HG03520 (cell line): ENCODE measurements at regions not wholly inside any gene's neighbourhood (a gene's known extent, or its start where the extent isn't known, plus 50 kb on each side); places are given as distances from the start of the nearest gene placed in this dataset.
A peak's percentile ranks its signal among the peaks of the same experiment; 100 is the strongest.
"Not testable (repeated sequence)": the region's sequence is repeated elsewhere in the genome, so short reads cannot be mapped to it uniquely, and the experiment has no call there.

Experiments
- ATAC-seq: cut with Tn5 transposase; IDR thresholded peaks from one replicate; pipeline ENCODE4 v1.9.1; 2021; ENCODE audit warnings: mild to moderate bottlenecking, moderate library complexity; ENCODE audit not compliant: unreplicated experiment

DNA sequence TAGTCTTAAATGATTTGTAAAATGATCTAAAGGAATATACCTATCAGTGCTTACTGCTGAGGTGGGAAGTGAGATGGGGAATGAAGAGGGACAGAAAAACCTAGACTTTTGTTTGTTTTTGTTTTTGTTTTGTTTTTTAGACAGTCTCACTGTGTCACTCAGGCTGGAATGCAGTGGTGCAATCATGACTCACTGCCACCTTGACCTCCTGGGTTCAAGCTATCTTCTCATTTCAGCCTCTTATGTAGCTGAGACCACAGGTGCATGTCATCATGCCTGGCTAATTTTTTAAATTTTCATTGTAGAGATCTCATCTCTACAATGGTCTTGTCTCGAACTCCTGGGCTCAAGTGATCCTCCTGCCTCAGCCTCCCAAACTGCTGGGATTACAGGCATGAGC is 116.4 kb upstream of the SEM1 start:
- ATAC-seq: no peak

DNA sequence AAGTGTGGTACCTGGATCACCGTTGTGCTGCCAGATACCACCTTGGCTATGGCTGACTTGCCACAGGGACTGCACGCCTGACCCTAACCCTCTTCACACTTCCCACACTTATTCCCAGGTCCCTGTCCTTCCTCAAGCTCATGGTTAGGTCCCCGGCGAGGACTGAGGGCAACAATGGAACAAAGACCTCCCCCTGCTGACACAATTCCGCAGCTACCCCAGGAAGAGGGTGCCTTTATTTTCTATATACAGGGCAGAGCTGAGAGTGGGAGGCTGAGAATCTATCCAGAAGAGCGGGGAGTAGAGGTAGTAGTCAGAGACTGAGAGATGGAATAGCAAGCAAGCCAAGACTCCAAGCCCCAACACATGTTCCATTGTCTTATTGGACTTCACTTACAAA is 118.1 kb upstream of the SEM1 start:
- ATAC-seq: no peak

DNA sequence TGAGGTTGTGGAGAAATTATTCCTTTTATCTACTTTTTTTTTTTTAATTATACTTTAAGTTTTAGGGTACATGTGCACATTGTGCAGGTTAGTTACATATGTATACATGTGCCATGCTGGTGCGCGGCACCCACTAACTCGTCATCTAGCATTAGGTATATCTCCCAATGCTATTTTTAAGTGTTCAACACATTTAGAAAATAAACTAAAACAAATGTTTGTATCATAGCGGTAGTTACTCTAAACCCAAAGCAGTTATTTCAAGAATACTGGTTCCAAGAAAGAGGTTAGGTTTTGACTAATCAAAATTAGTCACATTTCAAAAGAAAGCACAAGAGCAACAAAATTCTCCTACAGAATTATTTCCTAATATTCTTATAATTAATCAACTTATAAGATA is 119.5 kb upstream of the SEM1 start:
- not testable (repeated sequence) for ATAC-seq

DNA sequence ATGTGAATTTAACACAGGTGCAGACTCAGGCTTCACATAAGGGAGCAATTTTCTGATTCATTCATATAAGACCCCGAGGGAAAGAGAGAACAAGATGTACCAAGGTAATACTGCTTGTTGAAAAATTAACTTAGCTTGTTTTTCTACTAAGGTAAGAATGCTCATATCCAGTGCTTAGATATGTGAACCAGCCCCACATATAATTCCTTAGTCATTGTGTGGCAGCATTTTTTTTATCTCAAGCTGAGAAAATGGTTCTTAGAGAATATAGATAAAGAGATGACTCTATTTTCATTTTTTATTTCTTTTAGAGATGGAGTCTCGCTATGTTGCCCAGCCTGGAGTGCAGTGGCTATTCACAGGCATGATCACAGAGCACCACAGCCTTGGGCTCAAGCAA is 121.8 kb upstream of the SEM1 start:
- no peak for ATAC-seq

DNA sequence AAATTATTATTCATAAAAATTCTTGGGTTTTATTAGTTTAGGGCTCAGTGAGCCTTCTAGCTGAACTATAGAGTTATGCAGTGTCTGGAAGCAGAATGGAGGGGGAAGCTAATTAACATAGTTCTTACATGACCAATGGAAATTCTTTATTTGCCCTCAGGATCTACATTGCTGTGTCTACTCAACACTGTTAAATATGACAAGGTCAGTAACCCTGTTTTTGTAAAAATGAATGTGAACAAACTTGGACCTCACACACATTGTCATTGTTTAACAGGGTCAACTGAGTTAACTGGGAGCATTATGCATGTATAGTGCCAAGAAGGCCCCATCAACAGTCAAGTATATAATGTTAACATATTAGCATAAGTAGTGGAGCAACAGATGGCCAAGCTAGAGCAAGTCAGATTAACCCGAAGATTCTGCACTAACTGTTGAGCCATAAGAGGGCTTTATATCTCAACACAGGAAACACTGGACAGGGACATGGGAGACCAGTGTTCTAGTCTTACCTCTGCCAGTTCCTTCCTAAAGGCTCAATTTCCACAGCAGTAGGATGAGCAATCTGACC is 122.5 kb upstream of the SEM1 start:
- no peak for ATAC-seq

DNA sequence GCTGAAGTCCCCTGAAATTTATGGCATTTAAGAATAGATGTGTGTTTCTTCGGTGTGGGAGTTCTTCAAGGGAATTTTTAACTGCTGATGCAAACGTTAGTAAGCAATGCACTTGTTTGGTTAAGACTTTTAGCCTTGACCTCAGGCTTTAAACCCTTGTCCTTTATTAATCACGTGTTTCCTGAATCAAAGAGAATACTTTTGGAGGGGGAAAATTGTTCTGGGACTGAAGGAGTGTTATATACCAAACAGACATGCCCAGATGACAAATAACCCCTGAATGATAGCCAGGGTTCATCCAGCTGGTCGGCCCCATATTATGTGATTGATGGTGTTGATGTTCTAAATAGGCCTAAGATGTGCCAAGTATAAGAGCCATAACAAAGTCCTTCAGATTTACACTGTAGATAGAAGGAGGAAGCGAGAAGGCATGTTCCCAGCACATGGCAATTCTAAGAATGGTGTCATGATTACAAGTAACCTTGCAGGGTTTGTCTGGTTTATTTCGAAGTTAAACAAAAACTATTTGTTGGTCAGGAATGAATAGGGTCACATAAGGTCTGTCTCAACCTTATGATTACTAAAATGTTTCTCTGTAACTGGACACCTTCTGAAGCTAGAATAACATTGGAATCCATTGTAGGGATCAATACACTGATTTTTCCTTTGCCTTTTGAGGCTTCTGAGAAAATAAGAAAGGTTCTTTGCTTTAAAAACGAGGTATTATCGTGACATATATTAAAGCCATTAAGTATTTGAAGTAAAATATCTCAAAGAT is 124.2 kb upstream of the SEM1 start:
- no peak for ATAC-seq

DNA sequence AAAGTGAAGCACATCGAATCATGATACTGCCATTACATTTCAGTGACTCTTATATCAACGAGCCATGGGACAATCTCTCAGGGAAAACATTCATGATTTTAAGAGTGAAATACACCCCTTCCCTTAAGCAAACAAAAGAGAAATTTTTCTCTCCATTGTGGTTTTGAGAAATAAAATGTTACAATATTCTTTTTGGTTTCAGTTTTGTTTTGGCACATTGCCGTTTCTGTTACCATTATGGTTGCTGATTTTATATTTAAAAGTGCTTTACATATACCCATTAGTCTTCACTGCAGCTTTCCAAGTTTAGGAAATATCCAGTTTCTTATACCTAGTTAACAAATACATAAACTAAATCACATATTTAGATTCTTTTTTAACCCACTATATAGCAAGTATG is 126.8 kb upstream of the SEM1 start:
- ATAC-seq: no peak

DNA sequence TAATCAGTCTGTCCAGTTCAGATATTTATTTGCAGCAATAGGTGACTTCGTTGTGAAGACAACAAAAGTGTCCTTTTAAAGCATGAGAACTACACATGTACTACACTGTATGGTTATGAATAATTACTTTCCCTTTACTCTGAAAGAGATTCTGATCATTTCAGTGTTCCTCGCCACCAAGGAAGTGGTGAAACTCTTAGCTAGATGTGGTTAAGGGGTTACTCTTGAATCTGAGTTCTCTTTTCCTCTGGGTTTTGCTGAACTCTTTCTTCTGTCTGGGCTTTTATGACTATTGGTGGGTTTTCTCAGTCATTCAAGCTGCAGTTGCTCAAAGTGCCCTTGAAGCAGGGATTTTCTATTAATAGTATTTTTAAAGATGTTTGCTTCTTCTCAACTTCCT is 127.9 kb upstream of the SEM1 start:
- ATAC-seq: peak; percentile 96

DNA sequence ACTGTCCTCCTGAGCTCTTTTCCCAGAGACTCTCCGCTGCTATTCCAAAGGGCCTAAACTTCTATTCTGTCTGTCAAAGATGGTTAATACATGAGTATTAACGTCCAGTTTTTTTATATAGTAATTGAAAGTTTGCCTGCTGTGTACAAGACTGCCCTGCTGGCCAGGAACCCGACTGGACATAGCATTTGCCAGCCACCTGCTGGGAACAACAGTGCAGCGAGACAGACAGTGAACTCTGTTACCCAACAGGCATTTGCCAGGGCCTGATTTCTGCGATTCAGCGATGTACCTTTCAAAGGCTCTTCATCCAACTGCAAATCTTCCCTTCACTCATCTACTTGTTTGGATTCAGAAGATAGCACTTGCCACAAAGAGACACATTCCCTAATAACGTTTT is 128.8 kb upstream of the SEM1 start:
- ATAC-seq: no peak

DNA sequence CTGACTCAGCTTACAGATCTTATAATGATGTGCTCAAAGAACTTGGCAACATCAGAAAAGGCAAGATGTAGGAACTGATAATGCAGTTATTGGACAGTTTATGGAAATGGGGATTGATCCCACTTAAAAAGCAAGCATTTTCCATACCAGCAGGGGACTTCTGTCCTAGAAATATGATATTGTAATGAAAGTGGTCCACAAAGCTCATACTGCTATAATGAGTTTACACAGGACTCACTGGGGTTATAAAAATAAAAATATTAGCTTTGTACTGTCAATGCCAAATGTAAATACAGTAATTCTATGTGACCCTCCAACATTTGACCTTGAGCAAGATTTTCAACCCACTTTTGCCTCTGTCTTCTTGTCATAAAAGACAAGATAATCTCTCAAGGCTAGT is 145.5 kb upstream of the SEM1 start:
- ATAC-seq: no peak

DNA sequence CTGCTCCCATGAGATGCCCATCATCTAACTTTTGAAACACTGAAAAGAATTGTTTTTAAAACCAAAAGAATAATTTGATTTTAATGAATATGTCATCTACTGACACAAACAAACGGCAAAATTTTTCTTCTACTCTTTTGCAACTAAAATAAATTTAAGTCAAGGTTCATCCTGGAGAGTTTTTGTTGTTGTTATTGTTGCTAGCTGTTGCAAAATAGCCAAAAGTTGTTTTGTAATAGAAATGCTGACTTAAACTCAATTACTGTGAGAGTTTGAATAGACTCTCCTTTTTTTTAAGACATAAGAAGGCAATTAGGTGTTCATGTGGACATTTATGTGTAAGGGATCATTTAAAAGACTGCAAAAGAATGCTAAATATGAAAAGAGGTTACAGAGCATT is 146.0 kb upstream of the SEM1 start:
- ATAC-seq: no peak

DNA sequence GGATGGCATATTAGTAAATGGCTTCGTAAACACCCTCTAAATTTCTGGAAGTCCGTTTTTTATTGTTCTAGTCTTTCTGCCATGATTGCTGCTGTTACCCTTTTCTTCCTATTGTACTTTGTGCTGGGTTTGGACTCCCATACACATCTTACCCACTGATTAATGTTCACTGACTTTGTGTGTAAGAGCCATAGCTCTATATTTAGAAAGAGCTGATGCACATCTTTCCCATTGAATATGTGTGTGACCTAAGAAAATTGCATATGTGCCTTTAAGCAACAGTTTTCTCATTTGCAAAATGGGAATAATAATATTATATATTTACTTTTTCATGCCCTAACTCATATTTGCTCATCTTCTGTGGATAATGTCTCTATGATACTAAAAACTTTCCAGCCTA is 135.8 kb upstream of the DLX6 start:
- ATAC-seq: no peak

DNA sequence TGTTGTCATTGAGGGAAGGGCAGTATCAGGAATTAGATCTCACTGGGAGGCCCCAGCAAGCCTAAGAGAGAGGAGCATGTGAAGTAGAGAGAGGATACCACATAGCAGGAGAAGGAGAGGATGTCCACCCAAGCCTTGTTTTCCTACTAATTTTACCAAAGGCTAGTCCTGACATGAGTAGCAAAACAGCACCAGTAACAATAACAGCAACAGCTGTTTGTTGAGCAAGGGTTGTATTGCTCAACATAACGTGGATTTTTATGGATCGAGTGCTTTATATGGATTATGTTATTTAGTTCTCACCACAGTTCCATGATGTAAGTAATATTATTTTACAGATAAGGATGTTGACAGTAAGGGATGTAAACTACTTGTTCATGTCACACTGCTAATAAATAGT is 135.2 kb upstream of the DLX6 start:
- ATAC-seq: no peak

DNA sequence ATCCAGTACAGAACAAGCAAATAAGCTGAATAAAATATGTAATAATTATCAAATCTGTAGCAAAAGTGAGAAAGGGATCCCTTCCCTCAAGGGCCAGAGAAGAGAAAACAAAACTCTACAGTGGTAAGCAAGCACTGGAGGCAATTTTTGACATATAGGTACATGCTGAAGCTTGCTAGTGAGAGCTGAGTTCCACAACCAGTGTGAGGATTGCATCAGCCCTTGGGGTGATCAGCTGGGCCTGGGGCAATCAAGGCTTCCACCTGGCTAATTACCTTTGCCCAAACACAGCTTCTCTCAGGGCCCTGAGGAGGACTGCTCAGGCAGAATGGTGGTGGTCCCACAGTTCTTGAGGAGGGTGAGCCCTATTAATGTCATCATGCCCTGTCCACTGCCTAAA is 134.4 kb upstream of the DLX6 start:
- no peak for ATAC-seq

DNA sequence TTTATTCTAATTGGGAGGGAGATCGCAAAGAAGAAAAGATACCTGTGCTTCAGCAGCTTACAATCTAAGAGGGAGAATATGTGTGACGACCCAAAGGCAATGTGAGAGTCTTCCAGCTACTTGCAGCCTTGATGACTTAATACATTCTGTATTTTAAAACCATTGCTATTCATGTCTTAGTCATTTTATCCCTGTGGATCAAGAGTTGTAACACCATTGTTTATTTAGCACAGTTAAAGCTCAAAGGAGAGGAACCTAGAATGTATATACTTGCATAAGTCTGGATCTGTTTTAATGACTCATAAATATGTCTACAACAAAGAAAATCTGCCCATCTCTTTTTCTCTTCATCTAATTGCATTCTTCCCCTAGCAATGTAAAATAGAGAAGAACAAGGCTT is 117.9 kb upstream of the DLX6 start:
- no peak for ATAC-seq

DNA sequence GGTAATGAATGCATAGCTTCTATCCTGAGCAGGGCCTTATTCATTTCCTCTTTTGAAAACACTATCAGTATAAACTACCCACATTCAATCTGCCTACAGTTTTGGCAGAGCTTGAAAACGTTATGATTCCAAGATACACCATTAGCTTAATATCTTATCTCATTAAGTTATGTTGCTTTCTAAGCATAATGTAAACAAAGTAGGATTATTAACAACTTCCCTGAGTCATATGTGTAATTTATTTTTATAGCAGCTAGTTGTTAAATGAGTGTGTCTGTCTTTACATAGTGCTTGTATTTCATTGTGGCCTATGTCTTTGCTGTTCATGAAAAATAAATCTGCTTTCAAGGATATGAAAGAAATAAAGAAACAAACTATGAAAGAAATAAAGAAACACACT is 106.2 kb upstream of the DLX6 start:
- no peak for ATAC-seq

DNA sequence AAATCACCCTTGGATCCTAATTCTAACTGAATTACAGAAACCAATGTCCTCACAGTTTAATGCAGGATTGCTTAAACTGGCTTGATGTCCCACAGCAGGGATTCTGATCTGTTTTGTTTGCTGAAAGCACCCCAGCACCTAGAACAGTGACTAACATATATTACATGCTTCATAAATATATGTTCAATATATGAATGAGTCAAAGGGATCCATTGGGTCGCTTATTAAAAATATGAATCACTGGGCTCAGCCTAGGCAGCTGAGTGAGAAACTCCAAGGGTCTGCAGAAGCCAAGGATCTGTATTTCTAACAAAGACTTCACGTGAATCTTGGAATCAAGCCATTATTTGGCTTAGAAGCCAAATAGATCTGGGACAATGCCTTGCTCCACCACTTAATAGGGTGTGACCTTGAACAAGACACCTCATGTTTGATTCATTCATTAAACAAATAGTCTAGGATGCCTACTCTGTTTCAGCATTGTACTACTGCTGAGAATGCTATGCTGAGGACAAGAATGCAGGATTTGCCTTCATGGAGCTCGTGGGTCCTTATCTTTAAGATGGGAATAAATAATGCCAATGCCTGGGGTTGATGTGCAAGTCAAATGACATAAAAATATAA is 103.4 kb upstream of the DLX6 start:
- ATAC-seq: no peak

DNA sequence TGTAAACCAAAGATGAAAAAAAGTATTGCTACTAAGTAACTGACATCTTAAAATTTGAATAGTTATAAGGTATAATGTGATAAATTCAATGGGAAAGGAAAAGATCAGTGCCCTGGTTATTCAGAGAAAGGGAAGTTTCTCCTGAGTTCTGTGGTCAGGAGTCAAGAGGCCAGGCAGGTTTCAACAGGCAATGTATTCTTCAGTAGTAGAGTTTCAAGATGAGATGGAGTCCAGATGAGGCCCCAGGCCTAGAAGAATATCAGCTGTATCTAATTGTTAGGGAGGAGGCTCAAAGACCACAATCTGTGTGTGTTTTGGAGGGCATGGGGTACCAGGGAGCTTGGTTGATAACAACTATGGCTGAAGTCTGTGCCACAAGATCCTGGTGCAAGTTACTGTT is 101.4 kb upstream of the DLX6 start:
- ATAC-seq: no peak

DNA sequence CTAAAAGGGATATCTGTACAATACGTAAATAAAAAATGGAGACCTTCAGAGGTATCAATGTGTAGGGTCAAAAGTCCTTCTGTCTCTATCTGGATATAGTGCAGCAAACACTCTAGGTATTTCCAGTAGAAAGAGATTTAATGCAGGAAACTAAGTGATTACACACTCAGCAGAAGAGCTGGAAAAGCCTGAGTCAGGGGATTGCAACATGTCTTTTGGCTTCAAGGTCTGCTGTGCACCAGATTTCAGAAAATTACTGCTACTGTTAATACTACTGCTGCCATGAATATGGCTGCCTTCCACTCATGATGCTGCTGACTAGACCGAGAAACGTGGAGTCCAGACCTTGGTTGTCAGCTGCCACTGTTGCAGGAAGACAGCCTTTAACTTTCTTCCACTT is 94.9 kb upstream of the DLX6 start:
- ATAC-seq: no peak

DNA sequence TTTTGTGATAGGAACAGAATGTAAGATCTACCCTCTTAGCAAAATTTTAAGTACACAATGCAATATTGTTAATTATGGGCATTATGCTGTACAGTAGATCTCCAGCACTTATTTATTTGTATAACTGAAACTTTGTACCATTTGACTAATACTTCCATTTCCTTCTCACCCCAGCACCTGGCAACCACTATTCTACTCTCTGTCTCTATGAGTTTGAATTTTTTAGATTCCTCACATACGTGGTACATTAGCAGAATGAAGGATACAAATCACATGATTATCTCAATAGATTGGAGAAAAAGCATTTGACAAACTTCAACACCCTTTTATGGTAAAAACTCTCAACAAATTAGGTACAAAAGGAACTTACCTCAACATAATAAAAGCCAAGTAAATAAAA is 90.3 kb upstream of the DLX6 start:
- ATAC-seq: no peak

DNA sequence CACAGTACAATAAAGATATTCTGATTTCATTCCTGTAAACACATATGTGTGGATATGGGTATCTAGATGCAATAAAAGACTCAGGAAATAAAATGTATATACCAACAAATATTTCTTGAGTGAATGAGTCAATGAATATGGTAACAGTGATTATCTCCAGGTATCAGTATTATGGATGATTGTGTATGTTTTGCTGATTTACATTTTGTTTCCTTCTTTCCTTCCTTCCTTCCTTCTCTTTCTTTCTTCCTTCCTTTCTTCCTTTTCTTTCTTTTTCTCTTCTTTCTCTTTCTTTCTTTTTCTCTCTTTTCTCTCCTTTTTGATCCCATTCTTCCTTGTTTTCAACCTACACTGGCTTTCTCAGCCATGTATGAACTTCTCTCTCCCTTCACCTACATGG is 85.3 kb upstream of the DLX6 start:
- no peak for ATAC-seq

DNA sequence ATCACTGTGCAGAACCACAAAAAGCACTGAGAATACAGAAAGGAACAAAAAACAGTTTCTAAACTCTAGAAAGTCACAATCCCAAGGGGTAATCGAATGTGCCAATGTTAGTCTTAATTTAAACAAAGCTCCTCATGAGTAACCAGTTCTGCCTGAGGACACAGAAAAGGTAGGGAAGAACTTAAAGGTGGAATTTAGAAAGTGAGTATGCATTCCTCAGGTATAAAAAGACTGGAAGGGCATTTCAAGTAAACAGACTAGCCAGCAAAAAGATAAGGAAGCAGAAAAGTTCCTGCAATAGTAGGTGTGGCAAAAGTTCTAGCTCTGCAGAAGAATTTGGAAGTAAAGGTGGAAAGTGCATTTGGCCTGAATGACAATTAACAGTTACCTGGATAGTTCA is 84.6 kb upstream of the DLX6 start:
- no peak for ATAC-seq

DNA sequence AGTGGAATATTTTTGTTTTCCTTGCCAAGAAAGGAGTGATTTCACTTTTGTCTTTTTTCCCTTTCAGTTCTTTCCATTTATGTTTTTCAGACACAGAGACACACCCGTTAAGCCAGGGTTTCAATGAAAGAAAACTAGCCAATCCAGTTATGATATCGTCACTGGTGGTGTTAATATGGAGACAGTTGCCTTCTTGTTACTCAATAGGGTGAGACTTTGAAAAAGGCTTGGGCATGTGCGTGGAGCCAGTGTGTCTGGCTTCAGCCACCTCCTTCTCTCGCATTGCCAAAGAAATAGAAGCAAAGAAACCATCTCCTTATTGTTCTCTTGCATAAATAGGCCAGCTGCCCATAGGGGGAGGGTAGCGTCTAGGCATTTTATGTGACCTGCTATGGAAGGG is 84.1 kb upstream of the DLX6 start:
- ATAC-seq: no peak
